ENCODE measurements at regions not wholly inside any gene's neighbourhood (a gene's known extent, or its start where the extent isn't known, plus 50 kb on each side); places are given as distances from the start of the nearest gene placed in this dataset.

DNA sequence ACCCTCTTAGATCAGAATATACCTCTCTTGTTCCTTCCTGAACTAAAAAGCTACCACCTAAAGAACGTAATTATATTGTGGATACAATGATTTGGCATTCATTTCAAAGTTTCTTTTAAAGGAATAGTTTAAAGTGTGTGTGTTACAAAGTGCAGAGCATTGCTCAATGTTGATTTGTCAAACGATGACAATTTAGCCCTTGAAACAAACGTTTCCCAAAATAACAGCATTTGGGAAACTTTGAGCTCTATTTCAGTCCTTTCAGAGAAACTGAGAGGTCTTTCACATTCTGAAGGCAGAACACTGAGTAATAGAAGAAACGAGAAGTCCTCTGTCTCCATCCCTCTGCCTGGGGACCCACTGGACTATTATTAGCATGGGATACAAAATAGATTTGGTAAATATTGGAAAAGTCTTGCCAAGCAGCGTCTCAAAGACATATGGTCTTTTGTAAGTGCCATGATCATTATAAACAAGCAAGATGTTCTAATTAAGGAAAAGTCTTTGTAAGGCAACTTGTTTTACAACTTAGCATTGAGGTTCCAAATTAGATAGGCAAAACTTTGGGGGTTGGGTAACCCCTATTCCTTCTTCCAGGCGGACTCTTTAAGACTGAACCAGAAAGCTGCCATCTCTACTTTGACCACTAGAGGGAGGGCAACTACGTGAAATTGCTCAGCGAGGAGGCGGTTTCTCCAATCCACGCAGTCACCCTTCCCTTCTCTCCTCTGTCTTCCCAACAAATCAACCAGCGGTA, 208.8 kb downstream of the RNF144B start:
- DNase-seq (ENCODE audit: low spot score in 2 of 2) = peak in 1 of 2 donors; percentile 82
- H3K4me3 ChIP-seq (ENCODE audit: low read depth, poor library complexity, severe bottlenecking) = no peak overlapping the region

DNA sequence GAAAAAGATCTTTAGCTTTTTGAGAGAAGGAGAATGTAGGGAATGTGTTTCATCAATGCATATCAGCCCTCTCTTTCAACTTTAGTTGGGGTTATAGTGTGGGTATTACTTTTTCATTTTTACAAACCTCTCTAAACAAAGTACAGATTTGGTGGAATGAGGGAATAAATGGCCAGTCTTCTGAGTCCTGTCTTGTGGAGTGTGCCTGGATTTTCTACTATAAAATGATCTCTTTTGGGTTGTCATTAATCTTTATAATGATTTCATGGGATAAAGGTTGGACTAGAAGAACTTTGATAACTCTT, 209.3 kb downstream of the RNF144B start:
- no peak for DNase-seq (ENCODE audit: low spot score in 2 of 2)
- no peak overlapping the region for H3K4me3 ChIP-seq (ENCODE audit: low read depth, poor library complexity, severe bottlenecking)
- TF ChIP-seq, protein P1, sequence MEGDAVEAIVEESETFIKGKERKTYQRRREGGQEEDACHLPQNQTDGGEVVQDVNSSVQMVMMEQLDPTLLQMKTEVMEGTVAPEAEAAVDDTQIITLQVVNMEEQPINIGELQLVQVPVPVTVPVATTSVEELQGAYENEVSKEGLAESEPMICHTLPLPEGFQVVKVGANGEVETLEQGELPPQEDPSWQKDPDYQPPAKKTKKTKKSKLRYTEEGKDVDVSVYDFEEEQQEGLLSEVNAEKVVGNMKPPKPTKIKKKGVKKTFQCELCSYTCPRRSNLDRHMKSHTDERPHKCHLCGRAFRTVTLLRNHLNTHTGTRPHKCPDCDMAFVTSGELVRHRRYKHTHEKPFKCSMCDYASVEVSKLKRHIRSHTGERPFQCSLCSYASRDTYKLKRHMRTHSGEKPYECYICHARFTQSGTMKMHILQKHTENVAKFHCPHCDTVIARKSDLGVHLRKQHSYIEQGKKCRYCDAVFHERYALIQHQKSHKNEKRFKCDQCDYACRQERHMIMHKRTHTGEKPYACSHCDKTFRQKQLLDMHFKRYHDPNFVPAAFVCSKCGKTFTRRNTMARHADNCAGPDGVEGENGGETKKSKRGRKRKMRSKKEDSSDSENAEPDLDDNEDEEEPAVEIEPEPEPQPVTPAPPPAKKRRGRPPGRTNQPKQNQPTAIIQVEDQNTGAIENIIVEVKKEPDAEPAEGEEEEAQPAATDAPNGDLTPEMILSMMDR (IDR thresholded peaks at IDR 0.05) = no peak
- no peak for TF ChIP-seq POLR2A (IDR thresholded peaks at IDR 0.05)
- intact Hi-C loops (cut with DNase I; ENCODE audit: low total_unique reads) = loop anchor here (5.0 to 10.0 kb wide), 2 partner anchors 1256 to 1468 kb away; no protein-coding TSS in a partner anchor

More for the DNA sequence above, 208.8 kb downstream of the RNF144B start:
- TF ChIP-seq, protein P1 (IDR thresholded peaks at IDR 0.05) = peak in 1 of 3 donors; percentile 83
- no peak for TF ChIP-seq POLR2A (IDR thresholded peaks at IDR 0.05)
- WGBS, 2 donors = 20 to 23% methylated on average over 11 of the region's 11 CpGs
- intact Hi-C loops (cut with DNase I; ENCODE audit: low total_unique reads) = loop anchor here (5.0 to 10.0 kb wide), 2 partner anchors 1256 to 1469 kb away; no protein-coding TSS in a partner anchor

DNA sequence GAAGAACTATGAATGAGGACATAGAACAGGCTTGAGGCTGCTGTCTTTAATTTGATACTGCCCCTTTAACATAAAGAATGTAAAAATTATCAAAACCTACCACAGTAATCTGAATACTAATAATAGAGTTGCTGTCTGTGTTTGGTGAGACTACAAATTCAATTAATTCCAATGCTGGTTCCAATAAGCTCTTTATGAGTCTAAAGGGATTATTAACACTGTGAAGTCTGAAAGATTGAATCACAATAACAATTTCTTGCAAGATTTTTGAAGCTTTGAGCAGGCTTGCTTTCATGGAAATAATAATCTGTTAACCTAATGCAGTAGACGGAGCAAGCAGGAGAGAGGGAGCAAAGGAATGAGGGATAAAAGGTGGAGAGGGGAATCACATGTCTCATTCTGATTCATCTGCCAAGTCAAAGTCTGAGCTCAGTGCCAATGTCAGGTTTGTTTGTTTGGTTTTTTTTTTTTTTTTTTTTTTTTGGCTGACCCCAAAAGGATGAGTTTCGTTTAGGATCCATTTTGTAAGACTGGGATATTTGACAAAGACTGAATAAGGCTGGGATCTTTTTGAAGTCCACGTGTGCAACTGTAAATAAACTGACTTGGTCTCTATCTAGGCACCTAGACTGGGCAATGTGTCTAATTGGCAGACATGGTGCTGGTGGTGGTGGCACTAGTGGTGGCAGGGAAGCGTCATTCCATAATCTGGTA, 211.6 kb downstream of the RNF144B start:
- no peak overlapping the region for H3K4me3 ChIP-seq (ENCODE audit: low read depth, poor library complexity, severe bottlenecking)
- no peak for TF ChIP-seq POLR2A (IDR thresholded peaks at IDR 0.05)
- TF ChIP-seq, protein P1 (IDR thresholded peaks at IDR 0.05) = no peak
- no peak for DNase-seq (ENCODE audit: low spot score in 2 of 2)
- 54 to 62% methylated on average over 4 of the region's 4 CpGs for WGBS, 2 donors
- intact Hi-C loops (cut with DNase I; ENCODE audit: low total_unique reads) = loop anchor here (5.0 to 10.0 kb wide), 2 partner anchors 1254 to 1466 kb away; no protein-coding TSS in a partner anchor

DNA sequence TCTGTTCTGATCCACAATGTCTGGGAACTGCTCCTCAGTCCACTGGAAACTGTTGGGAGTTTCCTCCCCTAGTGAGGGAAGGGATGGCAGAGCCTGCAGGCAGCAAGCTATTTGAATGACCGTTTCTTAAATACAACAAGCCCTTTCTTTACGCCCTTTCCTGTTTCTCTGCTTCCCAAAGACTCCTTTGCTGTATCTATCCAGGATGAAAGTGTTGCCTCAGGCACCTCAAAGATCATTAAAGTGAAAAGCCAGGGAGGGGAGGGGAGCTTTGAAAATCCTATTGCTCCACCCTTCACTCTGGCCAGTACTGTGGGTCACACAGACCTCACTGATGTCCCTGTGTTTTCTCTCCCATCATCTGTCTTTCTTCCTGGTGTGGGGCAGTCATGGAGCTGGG, 213.1 kb downstream of the RNF144B start:
- WGBS, 2 donors = 52 to 64% methylated on average over 2 of the region's 2 CpGs
- TF ChIP-seq POLR2A (IDR thresholded peaks at IDR 0.05) = no peak
- TF ChIP-seq, protein P1 (IDR thresholded peaks at IDR 0.05) = no peak
- intact Hi-C loops (cut with DNase I; ENCODE audit: low total_unique reads) = no loop called here
- no peak for DNase-seq (ENCODE audit: low spot score in 2 of 2)
- no peak overlapping the region for H3K4me3 ChIP-seq (ENCODE audit: low read depth, poor library complexity, severe bottlenecking)

DNA sequence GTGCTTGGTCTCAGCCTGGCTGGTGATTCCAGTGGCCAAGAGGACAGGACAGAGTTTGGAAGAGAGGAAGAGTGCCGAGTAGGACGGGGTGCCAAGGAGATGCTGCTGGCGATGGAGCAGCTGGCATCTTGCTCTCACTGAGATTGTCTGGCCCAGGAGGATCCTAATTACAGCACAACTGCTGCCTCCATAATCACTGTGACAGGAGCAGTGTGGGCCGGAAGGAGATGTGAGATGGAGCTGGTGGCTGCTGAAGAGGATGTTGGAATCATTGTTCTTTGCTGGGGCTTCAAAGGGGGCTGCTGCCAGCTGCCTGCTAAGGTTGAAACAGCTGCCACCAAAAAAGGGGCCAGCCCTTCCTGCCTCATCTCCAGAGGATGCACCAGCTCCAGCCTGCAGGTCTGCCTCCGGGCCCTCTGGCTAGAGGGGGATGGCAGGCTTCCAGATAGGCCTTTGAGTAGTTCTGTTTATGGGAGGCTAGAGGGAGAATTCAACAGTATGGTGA, 214.4 kb downstream of the RNF144B start:
- DNase-seq (ENCODE audit: low spot score in 2 of 2) = no peak
- TF ChIP-seq POLR2A (IDR thresholded peaks at IDR 0.05) = no peak
- TF ChIP-seq, protein P1 (IDR thresholded peaks at IDR 0.05) = no peak
- WGBS, 2 donors = 67 to 70% methylated on average over 5 of the region's 5 CpGs

More for the DNA sequence above, 214.4 kb downstream of the RNF144B start:
- no peak overlapping the region for H3K4me3 ChIP-seq (ENCODE audit: low read depth, poor library complexity, severe bottlenecking)
- intact Hi-C loops (cut with DNase I; ENCODE audit: low total_unique reads) = no loop called here

Measured in lower leg skin (tissue), 4 donors.